HG03097 (cell line): ENCODE measurements at regions not wholly inside any gene's neighbourhood (a gene's known extent, or its start where the extent isn't known, plus 50 kb on each side); places are given as distances from the start of the nearest gene placed in this dataset.
A peak's percentile ranks its signal among the peaks of the same experiment; 100 is the strongest.

Source experiments
- ATAC-seq: cut with Tn5 transposase; IDR thresholded peaks from one replicate; pipeline ENCODE4 v1.9.1; 2021; ENCODE audit not compliant: unreplicated experiment, low FRiP score

DNA sequence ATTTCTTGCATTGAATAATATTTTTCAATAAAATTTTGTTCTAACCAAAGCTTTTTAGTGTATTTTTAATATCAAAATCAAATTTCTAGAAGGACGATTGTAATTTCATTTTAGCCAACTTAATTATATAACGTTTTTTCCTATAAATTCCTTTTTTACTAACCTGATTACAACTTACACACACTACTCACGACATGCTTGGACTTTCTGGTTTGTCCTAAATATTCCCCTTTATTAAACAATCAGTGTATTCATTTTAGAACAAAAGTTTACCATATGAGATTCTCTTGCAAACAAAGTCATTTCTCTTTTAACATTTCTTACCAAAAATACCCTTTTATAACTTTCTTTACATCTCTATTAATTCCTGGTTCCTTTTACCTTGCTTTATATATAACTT lies 173.7 kb downstream of the PWWP3B start:
- no peak for ATAC-seq

DNA sequence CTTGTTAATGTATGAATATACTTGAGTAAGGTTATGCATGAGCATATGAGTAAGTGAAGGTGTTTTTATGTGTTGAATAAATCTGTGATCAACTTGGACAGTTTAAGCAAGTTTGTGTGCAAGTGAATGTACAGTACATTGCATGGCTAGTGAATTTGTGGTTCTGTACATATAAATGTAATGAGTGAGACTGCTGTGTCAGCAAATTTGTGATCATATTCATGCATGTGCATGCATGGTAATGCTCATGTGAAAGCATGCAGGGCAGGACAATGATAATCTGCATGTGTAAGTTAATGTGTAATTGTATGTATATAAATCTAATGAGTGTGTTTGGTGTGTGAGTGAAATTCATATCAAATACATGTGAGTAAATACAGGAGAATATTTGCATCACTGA lies 188.5 kb downstream of the PWWP3B start:
- ATAC-seq, result no peak

GRCh38 chrX:106363214-106363613 lies 195.1 kb downstream of the PWWP3B start:
- no peak for ATAC-seq

DNA sequence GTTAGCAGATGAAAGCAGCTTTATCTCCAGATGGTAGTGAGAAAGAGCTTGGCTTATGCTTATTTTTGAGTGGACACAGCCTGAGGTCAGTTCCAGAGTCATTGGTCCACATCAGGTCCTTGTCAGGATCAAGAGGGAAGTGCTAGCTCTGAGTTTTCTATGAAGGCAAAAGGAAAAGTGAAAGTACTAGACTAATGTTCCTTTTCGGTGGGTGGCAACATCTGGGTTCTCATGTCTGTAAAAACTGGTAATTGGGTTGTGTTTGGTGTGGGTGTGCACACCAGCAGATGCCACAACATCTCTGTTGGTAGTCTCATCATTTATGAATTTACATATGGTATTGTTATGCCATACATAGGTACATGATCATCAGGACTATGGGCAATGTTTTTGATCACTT lies 210.5 kb downstream of the PWWP3B start:
- ATAC-seq, result peak; percentile 52

GRCh38 chrX:106391284-106391911 lies 220.4 kb upstream of the RADX start:
- ATAC-seq, result no peak

DNA sequence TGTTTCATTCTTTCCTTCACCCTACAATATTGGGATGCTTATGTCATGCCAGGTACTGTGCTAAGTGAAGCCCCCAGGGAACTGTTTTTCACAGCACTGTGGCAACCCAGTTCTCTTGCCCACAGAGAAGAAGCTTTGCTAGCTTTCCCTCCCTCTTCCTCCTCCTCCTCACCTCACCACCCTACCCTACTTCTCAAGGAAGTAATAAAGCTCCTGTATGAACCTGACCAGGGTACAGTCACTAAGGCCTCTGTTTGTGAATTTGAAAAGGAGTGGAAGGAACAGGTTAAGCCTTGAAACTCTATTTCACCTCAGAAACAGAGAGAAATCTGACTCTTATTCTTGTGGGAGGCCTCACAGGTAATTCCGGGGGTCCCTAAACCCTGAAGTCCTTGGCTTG lies 219.4 kb upstream of the RADX start:
- no peak for ATAC-seq

DNA sequence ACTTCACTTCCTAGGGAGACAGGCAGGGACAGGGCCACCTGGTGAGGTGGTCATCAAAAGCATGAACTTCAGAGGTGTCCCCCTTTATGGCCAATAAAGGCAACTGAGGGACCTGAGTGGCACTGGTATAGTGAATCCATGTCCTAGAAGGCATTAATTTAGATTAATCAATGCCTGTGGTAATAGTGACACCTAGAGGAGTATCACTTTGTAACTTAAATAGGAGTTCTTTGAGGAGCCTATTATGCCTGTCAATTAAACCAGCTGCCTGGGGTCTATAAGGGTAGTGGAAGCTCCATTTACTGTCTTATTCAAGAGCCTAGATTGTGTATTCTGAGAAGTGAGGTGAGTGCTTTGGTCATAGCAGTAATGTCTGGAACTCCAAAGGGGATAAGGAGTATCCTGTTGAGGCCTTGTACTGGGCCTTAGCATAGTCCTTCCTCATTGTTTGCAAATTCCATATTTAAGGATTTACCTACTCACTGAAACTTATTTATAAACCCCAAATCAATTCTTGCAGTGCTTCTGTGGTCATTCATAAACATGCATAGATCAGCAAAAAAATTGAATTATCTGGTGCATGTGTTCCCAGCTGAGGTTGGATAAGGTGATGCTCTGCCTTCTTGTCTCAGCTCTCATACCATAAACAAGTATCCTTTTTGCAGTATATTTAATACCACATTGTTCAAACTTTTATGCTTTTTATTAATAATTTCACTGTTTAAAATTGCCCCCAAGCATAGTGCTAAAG lies 213.8 kb upstream of the RADX start:
- no peak for ATAC-seq

GRCh38 chrX:106401965-106402559 lies 209.7 kb upstream of the RADX start:
- ATAC-seq, result no peak

DNA sequence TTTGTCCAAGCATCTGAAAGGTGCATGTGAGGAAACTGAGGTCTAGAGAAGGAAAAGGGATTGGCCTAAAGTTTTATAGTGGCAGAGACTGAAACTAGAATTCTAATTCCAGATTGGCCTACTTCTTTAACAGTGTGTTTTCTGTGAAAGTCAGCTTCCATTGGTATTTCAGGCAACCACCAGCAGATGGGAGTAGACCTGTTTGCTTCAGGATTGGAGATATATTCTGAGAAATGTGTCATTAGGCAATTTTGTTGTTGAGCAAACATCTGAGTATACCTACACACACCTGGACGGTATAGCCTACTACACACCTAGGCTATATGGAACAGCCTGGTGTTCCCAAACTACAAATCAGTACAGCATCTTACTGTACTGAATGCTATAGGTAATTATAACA lies 207.3 kb upstream of the RADX start:
- no peak for ATAC-seq

DNA sequence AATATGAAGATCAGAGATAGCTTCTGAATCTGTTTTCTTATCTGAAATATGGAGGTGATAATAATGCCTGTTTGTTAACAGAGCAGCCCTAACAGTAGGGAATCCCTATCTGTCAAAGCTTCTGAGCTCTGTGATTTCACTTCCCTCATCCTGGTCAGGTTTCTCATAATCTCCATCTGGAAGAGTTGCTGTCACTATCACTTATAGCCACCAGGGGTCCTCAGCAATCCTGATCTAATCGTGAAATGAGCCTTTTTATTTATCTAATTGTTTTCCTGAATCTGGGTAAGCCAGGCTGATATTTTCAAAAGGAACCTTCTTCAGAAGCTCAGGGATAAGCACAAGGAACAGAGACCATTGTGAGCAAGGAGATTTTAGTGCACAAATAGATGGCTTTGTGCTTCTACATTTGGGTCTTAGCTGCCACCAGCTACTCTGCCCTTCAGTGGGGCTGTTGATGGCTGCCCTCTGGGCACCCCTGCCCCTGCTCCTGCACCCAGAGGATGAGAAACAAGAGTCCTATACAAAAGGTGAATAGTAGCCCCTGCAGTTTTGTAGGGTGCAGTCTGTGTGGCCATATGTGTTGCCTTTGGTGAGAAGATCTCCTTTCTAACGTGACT lies 196.4 kb upstream of the RADX start:
- peak; percentile 84 for ATAC-seq

GRCh38 chrX:106436691-106437090 lies 175.1 kb upstream of the RADX start:
- no peak for ATAC-seq

GRCh38 chrX:106437407-106437806 lies 174.4 kb upstream of the RADX start:
- ATAC-seq, result no peak

- no peak for ATAC-seq
Measured at GRCh38 chrX:106450405-106450804, 161.4 kb upstream of the RADX start.

DNA sequence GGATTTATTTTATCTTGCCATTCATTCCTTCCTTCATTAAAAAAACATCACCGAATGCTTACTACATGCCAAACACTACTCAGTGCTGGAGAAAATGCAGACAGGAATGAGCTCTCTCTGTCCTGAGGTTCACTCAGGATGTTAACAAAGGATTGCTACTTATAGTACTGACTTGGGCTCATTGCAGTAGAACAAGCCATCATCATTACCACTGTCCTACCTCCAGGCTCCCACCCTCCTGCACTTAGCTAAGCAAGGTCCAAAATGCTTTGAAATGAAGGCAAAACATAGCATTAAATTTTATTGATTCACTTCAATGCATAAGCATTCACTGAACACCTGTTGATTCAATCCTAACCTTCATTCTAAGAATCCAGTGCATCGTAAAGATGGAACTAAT lies 159.8 kb upstream of the RADX start:
- ATAC-seq, result no peak

GRCh38 chrX:106454991-106455390 lies 156.8 kb upstream of the RADX start:
- no peak for ATAC-seq

- no peak for ATAC-seq
Measured at GRCh38 chrX:106457802-106458201, 154.0 kb upstream of the RADX start.

DNA sequence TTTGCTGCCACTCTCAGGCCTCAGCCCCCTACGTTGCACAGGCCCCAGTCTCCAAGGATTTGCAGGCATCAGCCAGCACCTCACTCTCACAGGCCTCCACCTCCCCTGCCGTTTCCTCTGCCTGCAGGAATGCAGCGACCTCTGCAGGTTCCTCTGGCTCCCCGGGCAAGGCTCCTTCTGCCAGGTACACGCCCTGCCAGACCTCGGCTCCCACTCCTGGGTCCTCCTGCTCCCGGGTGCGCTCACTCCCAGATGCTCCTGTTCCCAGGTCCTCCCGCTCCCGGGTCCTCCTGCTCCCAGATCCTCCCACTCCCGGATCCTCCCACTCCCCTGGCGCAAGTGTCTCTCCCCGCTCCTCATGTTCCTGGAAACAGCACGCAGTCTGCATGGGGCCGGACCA lies 144.4 kb upstream of the RADX start:
- ATAC-seq, result no peak

DNA sequence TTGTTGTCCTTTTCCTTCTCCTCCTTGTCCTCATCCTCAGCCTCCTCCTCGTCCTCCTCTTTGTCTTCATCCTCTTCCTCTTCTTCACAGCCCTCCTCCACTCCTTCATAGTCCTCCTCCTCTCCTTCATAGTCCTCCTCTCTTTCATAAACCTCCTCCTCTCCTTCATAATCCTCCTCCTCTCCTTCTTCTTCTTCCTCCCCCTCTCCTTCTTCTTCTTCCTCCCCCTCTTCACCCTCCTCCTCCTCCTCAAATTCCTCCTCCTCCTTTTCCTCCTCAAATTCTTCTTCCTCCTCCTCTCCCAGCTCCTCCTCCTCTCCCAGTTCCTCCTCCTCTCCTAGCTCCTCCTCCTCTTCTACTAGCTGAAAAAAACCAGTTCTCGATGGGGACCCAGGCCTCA lies 143.8 kb upstream of the RADX start:
- no peak for ATAC-seq

- no peak for ATAC-seq
Measured at GRCh38 chrX:106468433-106468832, 143.3 kb upstream of the RADX start.

GRCh38 chrX:106479920-106480319 lies 131.9 kb upstream of the RADX start:
- no peak for ATAC-seq

- no peak for ATAC-seq
Measured at GRCh38 chrX:106481341-106481740, 130.4 kb upstream of the RADX start.

DNA sequence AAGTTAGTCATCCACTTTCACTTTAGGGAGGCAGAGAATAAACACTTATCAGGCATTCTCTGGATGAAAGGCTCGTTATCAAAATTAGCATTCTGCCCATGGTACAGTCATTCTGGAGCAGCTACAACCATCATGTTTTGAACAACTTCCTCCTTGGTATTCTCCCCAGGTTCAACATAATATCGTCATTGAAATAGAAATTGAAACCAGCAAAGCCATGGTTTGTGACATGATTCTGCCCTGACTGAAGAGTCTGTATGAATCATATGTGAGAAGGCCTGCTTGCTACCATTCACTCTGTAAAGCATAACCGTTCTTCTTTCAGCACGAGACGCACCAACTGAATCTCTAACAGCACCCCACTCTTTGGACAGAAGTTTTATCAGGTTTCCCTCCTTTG lies 127.5 kb upstream of the RADX start:
- ATAC-seq, result peak; percentile 97
